ENCODE measurements at regions not wholly inside any gene's neighbourhood (a gene's known extent, or its start where the extent isn't known, plus 50 kb on each side); places are given as distances from the start of the nearest gene placed in this dataset.

DNA sequence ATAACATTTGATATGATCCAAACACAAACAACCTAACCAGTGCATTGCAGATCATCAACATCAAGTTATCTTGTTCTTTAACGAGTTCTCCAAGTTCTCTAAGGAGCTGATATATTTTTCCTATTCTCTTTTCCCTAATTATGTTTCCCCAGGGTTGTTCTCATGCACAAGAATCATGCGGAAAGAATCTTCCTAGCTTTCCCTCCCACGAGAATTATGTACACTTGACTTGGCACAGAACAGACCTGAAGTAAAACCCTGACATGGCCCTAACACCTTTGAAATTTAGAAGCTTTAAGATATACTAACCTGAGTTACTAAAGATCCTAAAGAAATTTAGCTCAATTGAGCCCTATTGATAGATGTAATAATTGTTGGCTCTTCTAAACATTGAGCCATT lies 110.7 kb upstream of the FST start:
- no peaks in the 10 kb centered on the region for H3K36me3 ChIP-seq
- ATAC-seq = no peak
- DNase-seq = no peak
- H3K27ac ChIP-seq = no peak overlapping the region
- peaks cover 0 to 7% (median 0%) of the 10 kb centered on the region in 12 donors for H3K9me3 ChIP-seq
- no peak for TF ChIP-seq POLR2A (IDR thresholded peaks at IDR 0.05)
- TF ChIP-seq, protein P1, sequence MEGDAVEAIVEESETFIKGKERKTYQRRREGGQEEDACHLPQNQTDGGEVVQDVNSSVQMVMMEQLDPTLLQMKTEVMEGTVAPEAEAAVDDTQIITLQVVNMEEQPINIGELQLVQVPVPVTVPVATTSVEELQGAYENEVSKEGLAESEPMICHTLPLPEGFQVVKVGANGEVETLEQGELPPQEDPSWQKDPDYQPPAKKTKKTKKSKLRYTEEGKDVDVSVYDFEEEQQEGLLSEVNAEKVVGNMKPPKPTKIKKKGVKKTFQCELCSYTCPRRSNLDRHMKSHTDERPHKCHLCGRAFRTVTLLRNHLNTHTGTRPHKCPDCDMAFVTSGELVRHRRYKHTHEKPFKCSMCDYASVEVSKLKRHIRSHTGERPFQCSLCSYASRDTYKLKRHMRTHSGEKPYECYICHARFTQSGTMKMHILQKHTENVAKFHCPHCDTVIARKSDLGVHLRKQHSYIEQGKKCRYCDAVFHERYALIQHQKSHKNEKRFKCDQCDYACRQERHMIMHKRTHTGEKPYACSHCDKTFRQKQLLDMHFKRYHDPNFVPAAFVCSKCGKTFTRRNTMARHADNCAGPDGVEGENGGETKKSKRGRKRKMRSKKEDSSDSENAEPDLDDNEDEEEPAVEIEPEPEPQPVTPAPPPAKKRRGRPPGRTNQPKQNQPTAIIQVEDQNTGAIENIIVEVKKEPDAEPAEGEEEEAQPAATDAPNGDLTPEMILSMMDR (IDR thresholded peaks at IDR 0.05) = no peak
- H3K4me3 ChIP-seq = no peak overlapping the region
- 49 to 64% (median 61%) methylated on average over 3 of the region's 3 CpGs for WGBS, 4 donors
- H3K4me1 ChIP-seq = no peaks in the 10 kb centered on the region
- intact Hi-C loops (cut with DNase I) = no loop called here
- no peaks in the 10 kb centered on the region for H3K27me3 ChIP-seq

DNA sequence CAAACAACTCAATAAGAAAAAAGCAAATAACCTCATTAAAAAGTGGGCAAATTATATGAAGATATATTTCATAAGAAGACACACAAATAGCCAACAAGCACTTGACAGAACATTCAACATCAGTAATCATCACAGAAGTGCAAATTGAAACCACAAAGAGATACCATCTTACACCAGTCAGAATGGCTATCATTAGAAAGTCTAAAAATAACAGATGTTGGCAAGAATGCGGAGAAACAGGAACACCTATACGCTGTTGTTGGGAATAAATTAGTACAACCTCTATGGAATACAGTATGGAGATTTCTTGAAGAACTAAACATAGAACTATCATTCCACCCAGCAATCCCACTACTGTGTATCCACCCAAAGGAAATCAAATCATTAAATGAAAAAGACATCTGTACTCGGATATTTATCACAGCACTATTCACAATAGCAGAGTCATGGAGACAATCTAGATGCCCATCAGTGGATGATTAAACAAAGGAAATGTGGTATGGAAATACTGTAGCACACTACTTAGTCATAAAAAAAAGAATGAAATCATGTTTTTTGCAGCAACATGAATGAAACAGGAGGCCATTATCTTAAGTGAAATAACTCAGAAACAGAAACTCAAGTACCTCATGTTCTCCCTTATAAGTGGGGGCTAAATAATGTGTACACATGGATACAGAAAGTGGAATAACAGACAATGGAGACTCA lies 106.8 kb upstream of the FST start:
- DNase-seq (no peak), ATAC-seq (no peak)
- Histone ChIP-seq H3K27ac (no peak overlapping the region), H3K27me3 (no peaks in the 10 kb centered on the region), H3K9me3 (peaks cover 0 to 7% (median 0%) of the 10 kb centered on the region in 12 donors), H3K4me1 (no peaks in the 10 kb centered on the region), H3K4me3 (no peak overlapping the region), H3K36me3 (no peaks in the 10 kb centered on the region)
- 53 to 64% (median 56%) methylated on average over 3 of the region's 3 CpGs for WGBS, 4 donors
- intact Hi-C loops (cut with DNase I) = no loop called here
- TF ChIP-seq, protein P1 (IDR thresholded peaks at IDR 0.05) = no peak
- TF ChIP-seq POLR2A (IDR thresholded peaks at IDR 0.05) = no peak

DNA sequence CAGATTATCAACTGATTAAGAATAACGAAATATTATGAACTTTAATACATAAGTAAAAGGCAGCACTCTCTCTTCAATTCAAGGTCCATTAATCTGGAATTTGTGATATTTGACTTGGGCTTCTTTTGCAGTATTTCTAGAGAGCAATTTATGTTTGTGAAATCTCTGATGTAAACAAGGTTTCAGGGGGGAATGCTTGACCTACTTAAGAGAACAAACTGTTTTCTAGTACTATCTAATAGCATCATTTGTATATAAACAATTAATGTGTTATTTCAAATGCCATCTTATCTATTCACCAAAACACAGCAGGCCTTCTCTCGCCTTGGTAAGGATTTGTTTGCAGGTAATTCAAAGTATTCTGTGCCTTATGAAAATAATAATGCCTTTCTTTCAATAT lies 103.6 kb upstream of the FST start:
- no peak for ATAC-seq
- WGBS, 4 donors = 83 to 88% (median 87%) methylated on average over 2 of the region's 2 CpGs

DNA sequence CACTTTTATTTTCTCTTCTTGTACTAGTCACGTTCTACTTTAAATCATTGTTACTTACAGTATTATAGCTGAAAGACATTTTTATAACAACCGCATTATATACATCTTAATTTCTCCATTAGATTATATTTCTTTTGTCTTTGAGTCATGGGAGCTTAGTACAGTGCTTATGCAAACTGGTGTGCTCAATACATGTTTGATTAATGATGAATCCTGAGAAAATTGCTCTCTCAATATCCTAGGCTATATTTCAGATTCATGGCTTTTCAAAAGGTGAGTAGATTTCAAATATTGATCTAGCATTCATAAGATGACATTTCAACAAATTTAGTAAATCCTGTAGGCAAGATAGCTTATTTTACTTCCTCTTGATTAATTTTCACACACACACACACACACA lies 102.2 kb upstream of the FST start:
- no peaks in the 10 kb centered on the region for H3K4me1 ChIP-seq
- H3K4me3 ChIP-seq = no peak overlapping the region
- WGBS, 4 donors = 92 to 94% (median 93%) methylated on average over 2 of the region's 2 CpGs
- no peak for DNase-seq
- no peak overlapping the region for H3K27ac ChIP-seq
- no peaks in the 10 kb centered on the region for H3K36me3 ChIP-seq
- TF ChIP-seq, protein P1 (IDR thresholded peaks at IDR 0.05) = no peak
- no peak for TF ChIP-seq POLR2A (IDR thresholded peaks at IDR 0.05)
- H3K9me3 ChIP-seq = no peaks in the 10 kb centered on the region
- intact Hi-C loops (cut with DNase I) = no loop called here
- no peaks in the 10 kb centered on the region for H3K27me3 ChIP-seq
- no peak for ATAC-seq

More for the DNA sequence above, 103.6 kb upstream of the FST start:
- TF ChIP-seq, protein P1 (IDR thresholded peaks at IDR 0.05) = no peak
- TF ChIP-seq POLR2A (IDR thresholded peaks at IDR 0.05) = no peak
- Histone ChIP-seq H3K36me3 (no peaks in the 10 kb centered on the region), H3K27ac (no peak overlapping the region), H3K4me3 (no peak overlapping the region), H3K9me3 (peaks cover 0 to 7% (median 0%) of the 10 kb centered on the region in 12 donors), H3K4me1 (no peaks in the 10 kb centered on the region), H3K27me3 (no peaks in the 10 kb centered on the region)
- no peak for DNase-seq
- intact Hi-C loops (cut with DNase I) = no loop called here

Measured in heart left ventricle (tissue), 16 donors.